Stimulated activated CD8-positive, alpha-beta memory T cell treated with anti-CD3 and anti-CD28 coated beads, Interleukin-4, amount 100 ng/mL, for 48 hours (primary cell): ENCODE measurements at regions not wholly inside any gene's neighbourhood (a gene's known extent, or its start where the extent isn't known, plus 50 kb on each side); places are given as distances from the start of the nearest gene placed in this dataset.

ENCODE experiments used
- DNase-seq: peaks from one replicate; pipeline ENCODE4 v3.0.0-alpha.2; 2020

DNA sequence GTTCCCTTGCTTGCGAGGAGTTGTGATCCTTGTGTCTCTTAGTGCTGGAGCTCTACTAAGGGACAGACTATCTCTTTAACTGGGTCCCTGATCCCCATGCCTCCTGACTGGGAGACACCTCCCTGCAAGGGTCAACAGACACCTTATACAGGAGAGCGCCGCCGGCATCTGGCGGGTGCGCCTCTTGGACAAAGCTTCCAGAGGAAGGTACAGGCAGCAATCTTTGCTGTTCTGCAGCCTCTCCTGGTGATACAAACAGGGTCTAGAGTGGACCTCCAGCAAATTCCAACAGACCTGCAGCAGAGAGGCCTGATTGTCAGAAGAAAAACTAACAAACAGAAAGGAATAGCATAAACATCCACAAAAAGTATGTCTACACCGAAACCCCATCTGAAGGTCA lies 115.6 kb upstream of the ITM2A start:
- no peak for DNase-seq

DNA sequence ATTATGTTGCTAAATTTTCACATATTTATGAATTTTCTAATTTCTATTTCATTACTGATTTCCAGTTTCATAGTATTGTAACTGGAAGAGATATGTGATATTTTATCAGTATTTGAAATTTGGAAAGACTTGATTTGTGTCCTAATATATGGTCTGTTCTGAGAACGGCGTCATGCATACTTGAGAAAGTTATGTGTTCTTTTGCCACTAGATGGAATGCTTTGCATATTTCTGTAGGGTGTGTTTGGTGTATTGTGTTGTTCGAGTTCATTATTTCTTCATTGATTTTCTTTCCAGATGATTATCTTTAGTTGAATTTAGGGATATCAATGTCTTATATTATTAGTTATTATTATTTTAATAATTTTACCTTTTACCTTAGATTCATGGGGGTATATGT lies 110.6 kb upstream of the ITM2A start:
- no peak for DNase-seq

DNA sequence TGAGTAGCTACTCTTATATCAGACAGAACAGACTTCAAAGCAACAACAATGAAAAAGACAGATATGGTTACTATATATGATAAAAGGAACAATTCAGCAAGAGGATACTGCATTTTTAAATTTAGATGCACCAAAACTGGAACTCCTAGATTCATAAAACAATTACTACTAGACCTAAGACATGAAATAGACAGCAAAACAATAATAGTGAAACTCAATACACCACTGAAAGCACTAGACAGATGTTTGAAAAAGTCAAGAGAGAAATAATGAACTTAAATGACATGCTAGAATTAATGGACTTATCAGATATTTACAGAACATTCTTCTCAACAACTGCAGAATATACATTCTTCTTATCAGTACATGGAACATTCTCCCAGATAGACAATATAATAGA lies 99.5 kb upstream of the ITM2A start:
- no peak for DNase-seq

DNA sequence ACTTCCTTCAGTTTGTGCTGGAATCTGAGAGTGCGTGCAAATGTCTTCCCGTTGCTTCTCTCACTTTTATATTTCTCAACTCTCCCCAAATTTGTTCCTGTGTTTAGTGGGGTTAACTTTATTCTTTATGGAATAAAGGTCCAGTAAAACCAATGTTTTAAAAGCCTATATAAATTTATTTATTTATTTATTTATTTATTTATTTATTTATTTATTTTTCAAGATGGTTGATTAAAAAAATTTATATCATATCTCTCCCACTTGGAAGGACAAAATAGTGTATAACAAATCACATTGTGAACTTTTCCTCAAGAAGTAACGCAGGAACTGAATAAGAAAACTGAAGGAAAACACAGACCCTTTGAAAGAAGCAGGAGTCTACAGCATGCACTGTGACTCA lies 95.3 kb upstream of the ITM2A start:
- DNase-seq = no peak

DNA sequence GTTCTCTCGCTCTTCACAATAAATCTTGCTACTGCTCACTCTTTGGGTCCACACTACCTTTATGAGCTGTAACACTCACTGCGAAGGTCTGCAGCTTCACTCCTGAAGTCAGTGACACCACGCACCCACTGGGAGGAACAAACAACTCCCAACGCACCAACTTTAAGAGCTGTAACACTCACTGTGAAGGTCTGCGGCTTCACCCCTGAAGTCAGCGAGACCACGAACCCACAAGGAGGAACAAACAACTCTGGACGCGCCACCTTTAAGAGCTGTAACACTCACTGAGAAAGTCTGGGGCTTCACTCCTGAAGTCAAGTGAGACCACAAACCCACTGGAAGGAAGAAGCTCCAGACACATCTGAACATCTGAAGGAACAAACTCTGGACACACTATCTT lies 89.5 kb upstream of the ITM2A start:
- peak; percentile 19 for DNase-seq

GRCh38 chrX:79452881-79453280 lies 85.7 kb upstream of the ITM2A start:
- no peak for DNase-seq

DNA sequence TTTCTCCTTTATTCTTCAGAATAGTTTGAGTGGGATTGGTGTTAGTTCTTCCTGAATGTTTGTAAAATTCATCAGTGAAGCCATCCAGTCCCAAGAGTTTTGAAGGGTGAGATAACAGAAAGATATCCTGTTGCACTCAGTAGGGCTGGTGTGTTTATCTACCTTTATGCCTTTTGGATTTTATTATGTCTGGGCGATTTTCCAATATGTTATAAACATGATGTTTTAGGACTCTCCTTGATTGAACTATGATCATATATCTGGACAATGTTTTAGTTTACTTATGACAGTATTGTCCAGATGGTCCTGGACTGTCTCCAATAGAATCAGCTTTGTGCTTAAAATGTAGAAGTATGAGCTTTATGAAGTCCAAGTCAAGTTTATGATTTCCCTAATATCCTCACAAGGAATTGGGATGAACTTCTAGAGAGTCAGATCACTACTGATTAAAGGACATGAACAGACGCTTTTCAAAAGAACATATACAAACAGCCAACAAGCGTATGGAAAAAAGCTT lies 77.6 kb upstream of the ITM2A start:
- no peak for DNase-seq

DNA sequence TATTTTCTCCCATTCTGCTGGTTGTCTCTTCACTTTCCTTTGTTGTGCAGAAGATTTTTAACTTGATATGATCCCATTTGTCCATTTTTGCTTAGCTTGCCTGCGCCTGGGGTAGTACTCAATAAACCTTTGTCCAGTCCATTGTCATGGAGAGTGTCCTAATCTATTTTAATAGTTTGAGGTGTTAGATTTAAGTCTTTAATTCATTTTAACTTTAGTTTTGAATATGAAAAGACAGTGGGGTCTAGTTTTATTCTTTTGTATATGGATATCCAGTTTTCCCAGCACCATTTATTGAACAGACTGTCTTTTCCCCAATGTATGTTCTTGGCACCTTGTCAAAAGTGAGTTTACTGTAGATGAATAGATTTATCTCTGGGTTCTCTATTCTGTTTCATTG lies 76.0 kb upstream of the ITM2A start:
- DNase-seq = no peak

DNA sequence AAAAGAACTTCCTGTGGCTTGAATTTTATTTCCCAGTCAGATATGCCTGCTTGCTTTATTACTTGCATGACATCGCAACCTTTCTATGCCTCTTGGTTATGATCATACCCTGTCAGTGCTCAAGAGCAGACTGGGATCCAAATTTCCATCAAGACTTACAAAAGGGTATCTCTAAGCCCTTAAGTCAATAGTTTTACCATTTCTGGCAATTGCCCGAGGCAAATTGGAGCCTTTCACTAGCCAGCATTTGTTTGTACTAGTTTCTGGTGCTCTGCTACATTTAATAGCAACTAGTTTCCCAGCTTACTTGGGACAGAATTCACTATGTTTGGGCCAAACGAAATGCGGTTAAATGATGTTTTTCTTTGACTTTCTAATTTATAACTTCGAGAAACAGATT lies 73.2 kb upstream of the ITM2A start:
- no peak for DNase-seq
